H9 (cell line): ENCODE measurements at regions not wholly inside any gene's neighbourhood (a gene's known extent, or its start where the extent isn't known, plus 50 kb on each side); places are given as distances from the start of the nearest gene placed in this dataset.

Experiments used
- DNase-seq: peaks from one replicate; pipeline ENCODE4 v3.0.0-alpha.2; 2017
- H2AFZ ChIP-seq: one replicate; pipeline ENCODE4 v1.6.1; 2013; ENCODE audit warnings: mild to moderate bottlenecking, low read length, control low read depth, moderate library complexity
- H2AK5ac ChIP-seq: 2 replicates; pipeline ENCODE4 v1.6.1; 2013; ENCODE audit warnings: low read length, control low read depth, mixed read lengths; ENCODE audit not compliant: insufficient read length
- H2BK120ac ChIP-seq: one replicate; pipeline ENCODE4 v1.6.1; 2013; ENCODE audit warnings: low read depth, mild to moderate bottlenecking, low read length, control low read depth, inconsistent platforms; ENCODE audit not compliant: poor library complexity, severe bottlenecking
- H2BK12ac ChIP-seq: 2 replicates; pipeline ENCODE4 v1.6.1; 2013; ENCODE audit warnings: low read length, control low read depth, mixed read lengths, low read depth; ENCODE audit not compliant: insufficient read length
- H2BK15ac ChIP-seq: 2 replicates; pipeline ENCODE4 v1.6.1; 2013; ENCODE audit warnings: low read depth, low read length, control low read depth
- H2BK20ac ChIP-seq: one replicate; pipeline ENCODE4 v1.6.1; 2013; ENCODE audit warnings: low read depth, mild to moderate bottlenecking, low read length, control low read depth, inconsistent platforms; ENCODE audit not compliant: poor library complexity, severe bottlenecking
- H2BK5ac ChIP-seq: 2 replicates; pipeline ENCODE4 v1.6.1; 2013; ENCODE audit warnings: low read length, control low read depth, mixed read lengths; ENCODE audit not compliant: insufficient read length
- H3K14ac ChIP-seq: 2 replicates; pipeline ENCODE4 v1.6.1; 2013; ENCODE audit warnings: low read length, control low read depth; ENCODE audit not compliant: insufficient read depth
- H3K18ac ChIP-seq: 2 replicates; pipeline ENCODE4 v1.6.1; 2013; ENCODE audit warnings: low read depth, mild to moderate bottlenecking, mixed read lengths, low read length, control low read depth; ENCODE audit not compliant: insufficient read length
- H3K23ac ChIP-seq: 2 replicates; pipeline ENCODE4 v1.6.1; 2013; ENCODE audit warnings: low read length, control low read depth, mixed read lengths, low read depth; ENCODE audit not compliant: insufficient read length
- H3K23me2 ChIP-seq: 2 replicates; pipeline ENCODE4 v1.6.1; 2013; ENCODE audit warnings: low read depth, mild to moderate bottlenecking, mixed read lengths, low read length, control low read depth; ENCODE audit not compliant: insufficient read length, poor library complexity, severe bottlenecking
- H3K27ac ChIP-seq: 2 replicates; pipeline ENCODE4 v1.5.1; 2013; ENCODE audit warnings: low read length, control low read depth, mixed read lengths, low read depth; ENCODE audit not compliant: insufficient read length
- H3K27me3 ChIP-seq: 2 replicates; pipeline ENCODE4 v1.6.1; 2013; ENCODE audit warnings: low read length, control low read depth, inconsistent platforms; ENCODE audit not compliant: insufficient read depth
- H3K4ac ChIP-seq: 2 replicates; pipeline ENCODE4 v1.6.1; 2013; ENCODE audit warnings: low read depth, mild to moderate bottlenecking, control low read depth, inconsistent platforms, low read length, moderate library complexity
- H3K4me1 ChIP-seq: 2 replicates; pipeline ENCODE4 v1.6.1; 2013; ENCODE audit warnings: low read length, control low read depth, inconsistent platforms; ENCODE audit not compliant: insufficient read depth
- H3K4me2 ChIP-seq: 2 replicates; pipeline ENCODE4 v1.6.1; 2013; ENCODE audit warnings: low read length, control low read depth, mixed read lengths; ENCODE audit not compliant: insufficient read length, insufficient read depth
- H3K56ac ChIP-seq: 2 replicates; pipeline ENCODE4 v1.6.1; 2013; ENCODE audit warnings: low read depth, mild to moderate bottlenecking, mixed read lengths, low read length, control low read depth; ENCODE audit not compliant: insufficient read length
- H3K79me1 ChIP-seq: 2 replicates; pipeline ENCODE4 v1.6.1; 2013; ENCODE audit warnings: low read depth, mild to moderate bottlenecking, moderate library complexity, low read length, control low read depth, inconsistent platforms; ENCODE audit not compliant: insufficient read depth, poor library complexity, severe bottlenecking
- H3K79me2 ChIP-seq: 2 replicates; pipeline ENCODE4 v1.6.1; 2013; ENCODE audit warnings: low read length, control low read depth, inconsistent platforms; ENCODE audit not compliant: insufficient read depth
- H3K9ac ChIP-seq: 2 replicates; pipeline ENCODE4 v1.6.1; 2013; ENCODE audit warnings: low read length, control low read depth, mixed read lengths; ENCODE audit not compliant: insufficient read length; ENCODE audit errors: extremely low read depth
- H3K9me3 ChIP-seq: one replicate; pipeline ENCODE4 v1.6.1; 2013; ENCODE audit warnings: low read depth, low read length, inconsistent platforms; ENCODE audit not compliant: control insufficient read depth
- H3T11ph ChIP-seq: one replicate; pipeline ENCODE4 v1.6.1; 2013; ENCODE audit warnings: mild to moderate bottlenecking, low read length, control low read depth, inconsistent platforms
- H4K20me1 ChIP-seq: one replicate; pipeline ENCODE4 v1.6.1; 2013; ENCODE audit not compliant: control insufficient read depth, insufficient read length, insufficient read depth
- H4K5ac ChIP-seq: 2 replicates; pipeline ENCODE4 v1.6.1; 2013; ENCODE audit warnings: low read depth, mild to moderate bottlenecking, mixed read lengths, low read length, control low read depth; ENCODE audit not compliant: insufficient read length
- H4K8ac ChIP-seq: replicated peaks from 2 replicates; pipeline ENCODE4 v1.6.1; 2013; ENCODE audit warnings: low read length, control low read depth, mixed read lengths, low read depth; ENCODE audit not compliant: insufficient read length
- H4K91ac ChIP-seq: 2 replicates; pipeline ENCODE4 v1.6.1; 2013; ENCODE audit warnings: low read depth, mild to moderate bottlenecking, moderate library complexity, mixed read lengths, low read length, control low read depth; ENCODE audit not compliant: insufficient read length
- H3K27ac Mint-ChIP-seq, 3 experiments: 2 replicates in 2 of 3; 3 replicates in 1 of 3; pipeline ENCODE4 v1.8.0; 2020 to 2021; ENCODE audit warnings: mixed read lengths in 3 of 3, mild to moderate bottlenecking in 1 of 3, moderate library complexity in 1 of 3
- H3K27me3 Mint-ChIP-seq: 2 replicates; pipeline ENCODE4 v1.8.0; 2021; ENCODE audit warnings: low read depth, mild to moderate bottlenecking, moderate library complexity, mixed read lengths
- H3K36me3 Mint-ChIP-seq, 3 experiments: 2 replicates in 2 of 3; 3 replicates in 1 of 3; pipeline ENCODE4 v1.8.0; 2020 to 2021; ENCODE audit warnings: low read depth in 3 of 3, mixed read lengths in 3 of 3; ENCODE audit not compliant: insufficient read depth in 1 of 3
- H3K4me1 Mint-ChIP-seq, 2 experiments: 2 replicates each; pipeline ENCODE4 v1.8.0; 2020; ENCODE audit warnings: mixed read lengths in 2 of 2
- H3K4me3 Mint-ChIP-seq, 2 experiments: 2 replicates in 1 of 2; 3 replicates in 1 of 2; pipeline ENCODE4 v1.8.0; 2020 to 2021; ENCODE audit warnings: mild to moderate bottlenecking in 2 of 2, mixed read lengths in 2 of 2, moderate library complexity in 1 of 2
- H3K9me3 Mint-ChIP-seq, 2 experiments: 2 replicates in 1 of 2; 3 replicates in 1 of 2; pipeline ENCODE4 v1.8.0; 2020; ENCODE audit warnings: mild to moderate bottlenecking in 2 of 2, mixed read lengths in 2 of 2, moderate library complexity in 1 of 2
- WGBS: extraction: QIAGEN DNeasy Blood & Tissue Kit; methylation state at CpG from one replicate; pipeline ENCODE4 v1.1.7; 2013; ENCODE audit warnings: missing lambda C conversion rate, low lambda C conversion rate, mixed read lengths; ENCODE audit not compliant: insufficient read length; ENCODE audit errors: extremely low coverage; 5-methylcytosine and 5-hydroxymethylcytosine counted together
- TF ChIP-seq, protein P1 (sequence below): fragments of 200-600 bp; sonication (generic); conservative IDR thresholded peaks from 3 replicates; pipeline ENCODE4 v1.8.0; 2021; ENCODE audit warnings: antibody characterized with exemption, mild to moderate bottlenecking

GRCh38 chr4:178602833-178603232 is 1160.6 kb upstream of the AGA start:
- no peak overlapping the region for H2BK5ac ChIP-seq
- no peak overlapping the region for H3K23ac ChIP-seq
- H3K18ac ChIP-seq, result no peak overlapping the region
- no peaks in the 10 kb centered on the region for H3K4me1 ChIP-seq
- Mint-ChIP-seq H3K27ac (no peak overlapping the region), H3K9me3 (no peaks in the 10 kb centered on the region), H3K4me1 (peaks cover 0 to 2% of the 10 kb centered on the region in 2 experiments; a peak in 1 of 4 replicates), H3K4me3 (no peak overlapping the region), H3K36me3 (no peaks in the 10 kb centered on the region), H3K27me3 (no peaks in the 10 kb centered on the region)
- no peak overlapping the region for H3K56ac ChIP-seq
- no peaks in the 10 kb centered on the region for H3K9me3 ChIP-seq
- H3K27me3 ChIP-seq, result no peaks in the 10 kb centered on the region
- H2BK15ac ChIP-seq, result no peak overlapping the region
- no peak overlapping the region for H2AFZ ChIP-seq
- H4K91ac ChIP-seq, result no peak overlapping the region
- H2BK12ac ChIP-seq, result no peak overlapping the region
- no peaks in the 10 kb centered on the region for H3K79me1 ChIP-seq
- no peaks in the 10 kb centered on the region for H3K79me2 ChIP-seq
- H2BK20ac ChIP-seq, result no peak overlapping the region
- no peak overlapping the region for H3K4ac ChIP-seq
- no peak overlapping the region for H3K9ac ChIP-seq
- H3K23me2 ChIP-seq, result no peaks in the 10 kb centered on the region
- no peak overlapping the region for H3T11ph ChIP-seq
- no peak overlapping the region for H2BK120ac ChIP-seq
- TF ChIP-seq, protein P1, sequence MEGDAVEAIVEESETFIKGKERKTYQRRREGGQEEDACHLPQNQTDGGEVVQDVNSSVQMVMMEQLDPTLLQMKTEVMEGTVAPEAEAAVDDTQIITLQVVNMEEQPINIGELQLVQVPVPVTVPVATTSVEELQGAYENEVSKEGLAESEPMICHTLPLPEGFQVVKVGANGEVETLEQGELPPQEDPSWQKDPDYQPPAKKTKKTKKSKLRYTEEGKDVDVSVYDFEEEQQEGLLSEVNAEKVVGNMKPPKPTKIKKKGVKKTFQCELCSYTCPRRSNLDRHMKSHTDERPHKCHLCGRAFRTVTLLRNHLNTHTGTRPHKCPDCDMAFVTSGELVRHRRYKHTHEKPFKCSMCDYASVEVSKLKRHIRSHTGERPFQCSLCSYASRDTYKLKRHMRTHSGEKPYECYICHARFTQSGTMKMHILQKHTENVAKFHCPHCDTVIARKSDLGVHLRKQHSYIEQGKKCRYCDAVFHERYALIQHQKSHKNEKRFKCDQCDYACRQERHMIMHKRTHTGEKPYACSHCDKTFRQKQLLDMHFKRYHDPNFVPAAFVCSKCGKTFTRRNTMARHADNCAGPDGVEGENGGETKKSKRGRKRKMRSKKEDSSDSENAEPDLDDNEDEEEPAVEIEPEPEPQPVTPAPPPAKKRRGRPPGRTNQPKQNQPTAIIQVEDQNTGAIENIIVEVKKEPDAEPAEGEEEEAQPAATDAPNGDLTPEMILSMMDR, result no peak
- no CpG with 5 or more reads among the region's 2 CpGs for WGBS
- H4K5ac ChIP-seq, result no peak overlapping the region
- H2AK5ac ChIP-seq, result no peak overlapping the region
- H3K14ac ChIP-seq, result no peak overlapping the region
- H4K20me1 ChIP-seq, result no peaks in the 10 kb centered on the region
- H3K27ac ChIP-seq, result no peak overlapping the region
- no peak overlapping the region for H4K8ac ChIP-seq
- DNase-seq, result no peak
- no peak overlapping the region for H3K4me2 ChIP-seq
